ENCODE measurements at regions not wholly inside any gene's neighbourhood (a gene's known extent, or its start where the extent isn't known, plus 50 kb on each side); places are given as distances from the start of the nearest gene placed in this dataset.

DNA sequence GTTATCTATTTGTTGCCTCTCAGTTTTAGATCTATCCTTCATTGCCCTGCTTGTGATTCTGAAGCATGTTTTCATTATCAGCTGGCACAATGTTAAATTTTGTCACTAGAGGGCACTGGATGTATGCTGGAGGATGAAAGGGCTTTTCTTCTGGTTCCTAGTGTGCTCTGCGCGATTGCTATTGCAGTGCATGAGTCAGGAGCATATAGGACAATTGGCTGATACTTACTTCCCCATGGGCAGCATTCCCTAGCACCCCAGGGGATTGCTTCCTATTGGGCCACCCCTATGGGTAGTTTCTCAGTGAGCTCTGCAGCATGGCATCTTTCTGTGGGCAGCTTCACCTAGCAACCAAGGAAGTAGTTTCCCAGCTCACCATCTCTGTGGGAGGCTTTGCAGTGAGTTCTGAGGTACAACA is 280.3 kb upstream of the SYNCRIP start:
- Mint-ChIP-seq H3K4me3 (ENCODE audit: unreplicated experiment) (no peak overlapping the region), H3K36me3 (ENCODE audit: unreplicated experiment) (no peaks in the 10 kb centered on the region), H3K27me3 (ENCODE audit: unreplicated experiment) (no peaks in the 10 kb centered on the region), H3K4me1 (ENCODE audit: unreplicated experiment) (no peaks in the 10 kb centered on the region), H3K27ac (ENCODE audit: unreplicated experiment) (no peak overlapping the region), H3K9me3 (ENCODE audit: unreplicated experiment) (no peaks in the 10 kb centered on the region)
- DNase-seq (ENCODE audit: extremely low spot score, unreplicated experiment) = no peak
- TF ChIP-seq, protein P1, sequence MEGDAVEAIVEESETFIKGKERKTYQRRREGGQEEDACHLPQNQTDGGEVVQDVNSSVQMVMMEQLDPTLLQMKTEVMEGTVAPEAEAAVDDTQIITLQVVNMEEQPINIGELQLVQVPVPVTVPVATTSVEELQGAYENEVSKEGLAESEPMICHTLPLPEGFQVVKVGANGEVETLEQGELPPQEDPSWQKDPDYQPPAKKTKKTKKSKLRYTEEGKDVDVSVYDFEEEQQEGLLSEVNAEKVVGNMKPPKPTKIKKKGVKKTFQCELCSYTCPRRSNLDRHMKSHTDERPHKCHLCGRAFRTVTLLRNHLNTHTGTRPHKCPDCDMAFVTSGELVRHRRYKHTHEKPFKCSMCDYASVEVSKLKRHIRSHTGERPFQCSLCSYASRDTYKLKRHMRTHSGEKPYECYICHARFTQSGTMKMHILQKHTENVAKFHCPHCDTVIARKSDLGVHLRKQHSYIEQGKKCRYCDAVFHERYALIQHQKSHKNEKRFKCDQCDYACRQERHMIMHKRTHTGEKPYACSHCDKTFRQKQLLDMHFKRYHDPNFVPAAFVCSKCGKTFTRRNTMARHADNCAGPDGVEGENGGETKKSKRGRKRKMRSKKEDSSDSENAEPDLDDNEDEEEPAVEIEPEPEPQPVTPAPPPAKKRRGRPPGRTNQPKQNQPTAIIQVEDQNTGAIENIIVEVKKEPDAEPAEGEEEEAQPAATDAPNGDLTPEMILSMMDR (IDR thresholded peaks at IDR 0.05) = peak; percentile 65

GRCh38 chr6:85920782-85921181 is 278.1 kb upstream of the SYNCRIP start:
- H3K36me3 Mint-ChIP-seq (ENCODE audit: unreplicated experiment) = no peaks in the 10 kb centered on the region
- no peaks in the 10 kb centered on the region for H3K27me3 Mint-ChIP-seq (ENCODE audit: unreplicated experiment)
- no peaks in the 10 kb centered on the region for H3K9me3 Mint-ChIP-seq (ENCODE audit: unreplicated experiment)
- no peak overlapping the region for H3K4me3 Mint-ChIP-seq (ENCODE audit: unreplicated experiment)
- TF ChIP-seq, protein P1 (IDR thresholded peaks at IDR 0.05) = no peak
- DNase-seq (ENCODE audit: extremely low spot score, unreplicated experiment) = no peak
- no peak overlapping the region for H3K27ac Mint-ChIP-seq (ENCODE audit: unreplicated experiment)
- no peaks in the 10 kb centered on the region for H3K4me1 Mint-ChIP-seq (ENCODE audit: unreplicated experiment)

DNA sequence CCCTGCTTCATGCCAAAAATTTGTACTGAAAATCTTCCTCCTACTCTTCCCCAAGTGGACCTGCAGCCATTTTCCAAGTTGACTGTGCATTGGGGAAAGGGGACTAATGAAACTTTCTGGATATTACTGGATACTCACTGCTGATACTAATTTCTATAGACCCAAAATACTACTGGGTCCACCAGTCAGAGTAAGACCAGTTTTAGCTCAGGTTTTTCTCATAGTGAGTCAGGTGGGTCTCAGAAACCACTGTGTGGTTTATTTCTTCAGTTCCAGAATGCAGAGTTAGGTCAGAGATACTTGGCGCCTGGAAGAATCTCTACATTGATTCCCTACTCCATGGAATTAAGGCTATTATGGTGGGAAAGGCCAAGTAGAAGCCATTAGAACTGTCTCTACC is 274.8 kb upstream of the SYNCRIP start:
- Mint-ChIP-seq H3K36me3 (ENCODE audit: unreplicated experiment) (no peaks in the 10 kb centered on the region), H3K27me3 (ENCODE audit: unreplicated experiment) (no peaks in the 10 kb centered on the region), H3K9me3 (ENCODE audit: unreplicated experiment) (no peaks in the 10 kb centered on the region), H3K27ac (ENCODE audit: unreplicated experiment) (no peak overlapping the region), H3K4me1 (ENCODE audit: unreplicated experiment) (no peaks in the 10 kb centered on the region), H3K4me3 (ENCODE audit: unreplicated experiment) (no peak overlapping the region)
- TF ChIP-seq, protein P1 (IDR thresholded peaks at IDR 0.05) = no peak
- no peak for DNase-seq (ENCODE audit: extremely low spot score, unreplicated experiment)

GRCh38 chr6:85913001-85913400 is 270.3 kb upstream of the SYNCRIP start:
- no peaks in the 10 kb centered on the region for H3K36me3 Mint-ChIP-seq (ENCODE audit: unreplicated experiment)
- no peaks in the 10 kb centered on the region for H3K4me1 Mint-ChIP-seq (ENCODE audit: unreplicated experiment)
- TF ChIP-seq, protein P1 (IDR thresholded peaks at IDR 0.05) = no peak
- no peak for DNase-seq (ENCODE audit: extremely low spot score, unreplicated experiment)
- no peaks in the 10 kb centered on the region for H3K27me3 Mint-ChIP-seq (ENCODE audit: unreplicated experiment)
- H3K9me3 Mint-ChIP-seq (ENCODE audit: unreplicated experiment) = no peaks in the 10 kb centered on the region
- no peak overlapping the region for H3K4me3 Mint-ChIP-seq (ENCODE audit: unreplicated experiment)
- no peak overlapping the region for H3K27ac Mint-ChIP-seq (ENCODE audit: unreplicated experiment)

DNA sequence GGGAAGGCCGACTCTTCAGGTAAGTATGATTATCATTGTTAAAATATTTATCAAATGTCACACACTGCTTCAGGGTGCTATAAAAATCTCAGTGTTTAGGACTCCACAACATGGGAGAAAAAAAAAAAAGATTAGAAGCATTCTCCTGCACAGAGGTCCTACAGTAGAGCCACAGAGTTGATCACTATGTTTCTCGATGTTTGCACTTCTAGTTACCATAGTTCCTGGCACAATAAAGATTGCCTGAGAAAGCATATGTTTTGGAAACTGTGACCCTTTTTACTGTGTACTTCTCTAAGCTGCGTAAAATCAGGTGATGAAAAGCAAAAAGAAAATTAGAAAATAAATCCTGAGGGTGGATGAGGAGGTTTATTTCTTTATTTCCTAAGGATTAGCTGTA is 269.9 kb upstream of the SYNCRIP start:
- no peak for DNase-seq (ENCODE audit: extremely low spot score, unreplicated experiment)
- TF ChIP-seq, protein P1 (IDR thresholded peaks at IDR 0.05) = no peak
- peaks cover 2% of the 10 kb centered on the region for H3K9me3 Mint-ChIP-seq (ENCODE audit: unreplicated experiment)
- no peaks in the 10 kb centered on the region for H3K4me1 Mint-ChIP-seq (ENCODE audit: unreplicated experiment)
- no peak overlapping the region for H3K4me3 Mint-ChIP-seq (ENCODE audit: unreplicated experiment)
- H3K27me3 Mint-ChIP-seq (ENCODE audit: unreplicated experiment) = no peaks in the 10 kb centered on the region
- H3K27ac Mint-ChIP-seq (ENCODE audit: unreplicated experiment) = no peak overlapping the region
- H3K36me3 Mint-ChIP-seq (ENCODE audit: unreplicated experiment) = no peaks in the 10 kb centered on the region
